ENCODE measurements at regions not wholly inside any gene's neighbourhood (a gene's known extent, or its start where the extent isn't known, plus 50 kb on each side); places are given as distances from the start of the nearest gene placed in this dataset.

DNA sequence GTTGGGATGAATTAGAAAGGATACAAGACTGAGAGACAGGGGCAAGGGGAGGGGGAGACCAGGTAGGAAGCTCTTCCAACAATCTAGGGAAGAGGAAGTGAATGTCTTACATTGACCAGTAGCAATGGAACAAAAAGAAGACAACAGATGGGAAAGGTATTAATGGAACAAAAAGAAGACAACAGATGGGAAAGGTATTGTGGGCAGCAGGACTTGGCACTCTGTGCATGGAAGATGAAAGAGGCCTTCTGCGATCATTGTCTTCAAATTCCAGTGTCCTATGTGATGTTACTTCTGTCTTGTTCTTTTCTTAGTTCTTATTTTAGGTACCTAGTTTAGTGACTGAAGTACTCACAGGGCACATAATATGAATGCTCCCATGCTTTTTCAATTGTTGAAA lies 161.8 kb downstream of the PALM2AKAP2 start:
- TF ChIP-seq ZNF556 (CRISPR knock-in tag; IDR thresholded peaks at IDR 0.05; ENCODE audit: borderline replicate concordance) (no peak), NFE2L2 (IDR thresholded peaks at IDR 0.05; ENCODE audit: low read length) (no peak), CBX2 (IDR thresholded peaks at IDR 0.05; ENCODE audit: low read depth, low read length) (no peak), CBX2 (CRISPR knock-in tag; IDR thresholded peaks at IDR 0.05; ENCODE audit: low read depth) (no peak), ISX (CRISPR knock-in tag; conservative IDR thresholded peaks at IDR 0.05) (no peak), ETV6 (CRISPR knock-in tag; conservative IDR thresholded peaks at IDR 0.05) (no peak), TCF12 (IDR thresholded peaks at IDR 0.05) (no peak), TCF12 (CRISPR knock-in tag; IDR thresholded peaks at IDR 0.05) (no peak), HDAC1 (CRISPR knock-in tag; IDR thresholded peaks at IDR 0.05) (no peak), KDM5B (CRISPR knock-in tag; IDR thresholded peaks at IDR 0.05; ENCODE audit: borderline replicate concordance) (no peak), NFYC (CRISPR knock-in tag; IDR thresholded peaks at IDR 0.05) (no peak), ZBTB21 (CRISPR knock-in tag; IDR thresholded peaks at IDR 0.05) (no peak), CCDC6 (CRISPR knock-in tag; IDR thresholded peaks at IDR 0.05) (no peak), ATF7-NPFF (CRISPR knock-in tag; IDR thresholded peaks at IDR 0.05; ENCODE audit: low read depth) (no peak), ZSCAN22 (CRISPR knock-in tag; IDR thresholded peaks at IDR 0.05) (no peak), GATAD2A (CRISPR knock-in tag; IDR thresholded peaks at IDR 0.05) (no peak), ZNF546 (CRISPR knock-in tag; conservative IDR thresholded peaks at IDR 0.05) (no peak), TFAP4 (IDR thresholded peaks at IDR 0.05; ENCODE audit: borderline replicate concordance, low read depth) (no peak), XBP1 (CRISPR knock-in tag; IDR thresholded peaks at IDR 0.05) (no peak)
- Histone ChIP-seq H4K20me1 (ENCODE audit: insufficient read depth, low read length) (no peaks in the 10 kb centered on the region), H3K4me3 (replicated peaks in 1 of 3; ENCODE audit: insufficient read depth in 1 of 3, low read depth in 2 of 3, low read length in 3 of 3) (no peak overlapping the region), H3K4me2 (ENCODE audit: low read depth, low read length) (no peak overlapping the region), H3K9me3 (ENCODE audit: low read length) (no peaks in the 10 kb centered on the region), H3K4me1 (ENCODE audit: insufficient read depth, low read length) (peaks cover 13% of the 10 kb centered on the region), H3K9ac (ENCODE audit: insufficient read depth, low read depth, low read length) (no peak overlapping the region), H3K27ac (ENCODE audit: extremely low read length, insufficient read depth, low read length) (no peak overlapping the region), H3K79me2 (ENCODE audit: insufficient read depth, low read length) (no peaks in the 10 kb centered on the region), H2AFZ (ENCODE audit: low read length) (no peak overlapping the region), H3K36me3 (replicated peaks in 1 of 2; ENCODE audit: control insufficient read depth in 1 of 2, insufficient read depth in 2 of 2, low read length in 2 of 2) (no peaks in the 10 kb centered on the region), H3K27me3 (ENCODE audit: control insufficient read depth in 1 of 2, insufficient read depth in 2 of 2, low read length in 2 of 2) (no peaks in the 10 kb centered on the region)
- ATAC-seq: no peak
- in situ Hi-C loops (cut with HindIII; ENCODE audit: extremely low pct_ligation_motif_present, low pct_unique_long_range_greater_than_20kb) (no loop called here), intact Hi-C loops (cut with micrococcal nuclease; ENCODE audit: unreplicated experiment) (no loop called here)
- no peak for FAIRE-seq
- no peak for DNase-seq (ENCODE audit: low spot score)
- CTCF ChIA-PET (ENCODE audit: low intra/inter-chr PET ratio, low total read pairs): no interaction called here
- 81% methylated on average over 1 of the region's 1 CpG for WGBS (ENCODE audit: low lambda C conversion rate)
- POLR2A ChIA-PET: no interaction called here
- BruUV-seq (replicated peaks): no TSS peak
